Esophagus muscularis mucosa (tissue), 4 donors: ENCODE measurements at regions not wholly inside any gene's neighbourhood (a gene's known extent, or its start where the extent isn't known, plus 50 kb on each side); places are given as distances from the start of the nearest gene placed in this dataset.

Experiments
- DNase-seq: peaks from one replicate; pipeline ENCODE4 v3.0.0-alpha.2; 2017; ENCODE audit errors: extremely low spot score
- H3K27ac ChIP-seq, 4 donors: fragments of 200-600 bp; sonication (generic); replicated peaks in 1 of 4; 1 replicate in 3 of 4; 2 replicates in 1 of 4; pipeline ENCODE4 v1.5.1; 2016 to 2019; ENCODE audit warnings: mild to moderate bottlenecking in 1 of 4
- H3K27me3 ChIP-seq, 4 donors: fragments of 200-600 bp; sonication (generic); one replicate each; pipeline versions ENCODE4 v1.5.1 to v1.6.0; 2016 to 2019
- H3K36me3 ChIP-seq, 4 donors: fragments of 200-600 bp; sonication (generic); one replicate each; pipeline ENCODE4 v1.5.1; 2016 to 2019
- H3K4me1 ChIP-seq, 4 donors: fragments of 200-600 bp; sonication (generic); one replicate each; pipeline ENCODE4 v1.5.1; 2016 to 2019
- H3K4me3 ChIP-seq, 4 donors: fragments of 200-600 bp; sonication (generic); 1 replicate in 2 of 4; 2 replicates in 2 of 4; pipeline ENCODE4 v1.5.1; 2016 to 2019; ENCODE audit warnings: mild to moderate bottlenecking in 4 of 4, moderate library complexity in 1 of 4
- H3K9me3 ChIP-seq, 4 donors: fragments of 200-600 bp; sonication (generic); 1 replicate in 3 of 4; 2 replicates in 1 of 4; pipeline ENCODE4 v1.5.1; 2016 to 2019
- EP300 ChIP-seq: sonication (generic); formaldehyde crosslinking; IDR thresholded peaks from one replicate; pipeline ENCODE4 v1.6.1; 2017; ENCODE audit warnings: antibody characterized with exemption
- POLR2A ChIP-seq: fragments of 450-650 bp; IDR thresholded peaks from one replicate; pipeline ENCODE4 v1.6.1; 2017; ENCODE audit warnings: antibody characterized with exemption, moderate library complexity, mild to moderate bottlenecking, low read depth
- POLR2AphosphoS5 ChIP-seq, 2 donors: sonication (generic); formaldehyde crosslinking; IDR thresholded peaks; one replicate each; pipeline ENCODE4 v1.6.1; 2017; ENCODE audit warnings: antibody characterized with exemption in 2 of 2
- WGBS: methylation state at CpG from one replicate; pipeline ENCODE4 v1.1.5; 2018; 5-methylcytosine and 5-hydroxymethylcytosine counted together
- intact Hi-C: fragments of 100-400 bp; cut with DNase I; formaldehyde crosslinking; loops from one replicate; pipeline ENCODE4 v1.15.1; 2023
- TF ChIP-seq, protein P1 (sequence below), 3 experiments: fragments of 200-600 bp in 2 of 3; fragments of 450-650 bp in 1 of 3; sonication (generic) in 2 of 3; IDR thresholded peaks; one replicate each; pipeline ENCODE4 v1.5.1; 2017 to 2019; ENCODE audit warnings: antibody characterized with exemption in 3 of 3, mild to moderate bottlenecking in 2 of 3, moderate library complexity in 1 of 3

DNA sequence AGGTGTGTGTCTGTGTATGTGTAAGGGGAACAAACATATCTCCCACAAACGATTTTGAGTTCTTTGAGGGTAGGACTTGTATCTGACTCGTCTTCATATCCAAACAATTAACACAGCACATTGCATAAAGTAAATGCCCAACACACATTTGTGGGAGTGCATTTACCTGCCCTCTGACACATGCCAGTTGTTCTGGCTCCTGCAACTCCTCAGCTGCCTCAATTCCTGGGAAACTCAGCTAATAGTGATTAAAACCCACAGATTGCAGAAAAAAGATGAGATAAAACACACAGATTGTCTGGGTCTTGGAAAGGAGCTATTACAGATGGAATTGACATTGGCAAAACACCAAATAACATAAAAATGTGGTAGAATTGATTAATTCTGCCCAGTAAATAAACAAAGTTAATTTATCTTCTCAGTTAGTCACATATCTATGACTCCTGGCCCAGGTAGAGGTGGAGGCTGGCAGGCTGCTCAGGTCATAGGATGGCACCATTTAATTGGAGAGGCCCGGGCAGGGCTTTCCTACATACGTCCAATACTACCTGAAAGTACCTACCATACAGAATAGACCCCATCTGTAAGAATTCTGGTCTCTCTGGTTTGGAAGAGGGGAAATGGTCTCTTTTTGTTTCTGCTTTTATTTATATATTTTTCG lies 71.5 kb upstream of the IFNGR1 start:
- H3K36me3 ChIP-seq: no peaks in the 10 kb centered on the region
- H3K9me3 ChIP-seq: no peaks in the 10 kb centered on the region
- intact Hi-C loops: no loop called here
- no peak for TF ChIP-seq POLR2A
- TF ChIP-seq EP300: no peak
- TF ChIP-seq, protein P1, sequence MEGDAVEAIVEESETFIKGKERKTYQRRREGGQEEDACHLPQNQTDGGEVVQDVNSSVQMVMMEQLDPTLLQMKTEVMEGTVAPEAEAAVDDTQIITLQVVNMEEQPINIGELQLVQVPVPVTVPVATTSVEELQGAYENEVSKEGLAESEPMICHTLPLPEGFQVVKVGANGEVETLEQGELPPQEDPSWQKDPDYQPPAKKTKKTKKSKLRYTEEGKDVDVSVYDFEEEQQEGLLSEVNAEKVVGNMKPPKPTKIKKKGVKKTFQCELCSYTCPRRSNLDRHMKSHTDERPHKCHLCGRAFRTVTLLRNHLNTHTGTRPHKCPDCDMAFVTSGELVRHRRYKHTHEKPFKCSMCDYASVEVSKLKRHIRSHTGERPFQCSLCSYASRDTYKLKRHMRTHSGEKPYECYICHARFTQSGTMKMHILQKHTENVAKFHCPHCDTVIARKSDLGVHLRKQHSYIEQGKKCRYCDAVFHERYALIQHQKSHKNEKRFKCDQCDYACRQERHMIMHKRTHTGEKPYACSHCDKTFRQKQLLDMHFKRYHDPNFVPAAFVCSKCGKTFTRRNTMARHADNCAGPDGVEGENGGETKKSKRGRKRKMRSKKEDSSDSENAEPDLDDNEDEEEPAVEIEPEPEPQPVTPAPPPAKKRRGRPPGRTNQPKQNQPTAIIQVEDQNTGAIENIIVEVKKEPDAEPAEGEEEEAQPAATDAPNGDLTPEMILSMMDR (IDR thresholded peaks at IDR 0.05): no peak
- TF ChIP-seq POLR2AphosphoS5 (IDR thresholded peaks at IDR 0.05): no peak
- H3K27me3 ChIP-seq: peaks cover 0 to 4% (median 0%) of the 10 kb centered on the region in 4 donors
- WGBS: 67% methylated on average over 5 of the region's 5 CpGs
- no peaks in the 10 kb centered on the region for H3K4me1 ChIP-seq
- DNase-seq: no peak
- H3K4me3 ChIP-seq: no peak overlapping the region
- no peak overlapping the region for H3K27ac ChIP-seq

DNA sequence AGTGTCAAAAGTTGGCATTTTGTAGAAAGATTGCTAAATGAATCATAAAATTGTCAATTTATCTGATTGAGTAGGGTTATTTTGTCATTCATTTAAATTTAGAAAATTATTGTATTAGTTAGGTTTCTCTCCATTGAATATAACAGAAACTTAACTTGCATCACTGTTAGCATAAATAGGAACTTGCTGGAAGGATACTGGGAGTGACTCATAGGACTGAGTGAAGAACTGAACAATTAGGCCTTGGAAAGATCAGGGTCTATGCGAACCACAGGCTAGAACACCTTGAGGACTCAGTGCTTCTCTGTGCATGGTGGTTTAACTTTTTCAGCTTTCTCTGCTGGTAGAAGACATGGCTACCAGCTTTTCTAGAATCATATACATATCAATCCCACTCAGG lies 67.7 kb upstream of the IFNGR1 start:
- no peak for DNase-seq
- peaks cover 0 to 4% (median 0%) of the 10 kb centered on the region in 4 donors for H3K27me3 ChIP-seq
- intact Hi-C loops: no loop called here
- H3K27ac ChIP-seq: no peak overlapping the region
- peaks cover 0 to 4% (median 0%) of the 10 kb centered on the region in 4 donors for H3K4me1 ChIP-seq
- 93% methylated on average over 1 of the region's 1 CpG for WGBS
- no peaks in the 10 kb centered on the region for H3K9me3 ChIP-seq
- H3K36me3 ChIP-seq: no peaks in the 10 kb centered on the region
- no peak overlapping the region for H3K4me3 ChIP-seq
- TF ChIP-seq, protein P1 (IDR thresholded peaks at IDR 0.05): no peak
- TF ChIP-seq EP300 (no peak), POLR2AphosphoS5 (IDR thresholded peaks at IDR 0.05) (no peak), POLR2A (no peak)

DNA sequence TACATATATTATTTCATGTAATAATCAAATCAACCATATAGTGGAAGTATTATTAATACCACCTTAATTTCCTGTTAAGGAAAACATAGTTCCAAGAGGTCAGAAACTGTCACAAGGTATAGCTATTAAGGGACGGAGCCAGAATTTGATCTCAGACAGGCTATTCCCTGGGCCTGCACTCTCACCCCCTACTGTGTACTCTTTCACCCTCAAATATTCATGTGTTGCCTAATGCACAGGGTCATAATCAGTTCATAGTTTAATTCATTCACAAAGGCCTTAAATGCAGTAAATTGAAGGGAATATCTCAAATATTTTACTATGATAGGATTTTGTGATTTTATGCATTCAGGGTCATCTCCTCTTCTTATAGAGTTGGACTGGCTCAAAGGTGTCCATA lies 67.2 kb upstream of the IFNGR1 start:
- Histone ChIP-seq H3K4me1 (peaks cover 0 to 4% (median 0%) of the 10 kb centered on the region in 4 donors), H3K36me3 (no peaks in the 10 kb centered on the region), H3K27me3 (peaks cover 0 to 4% (median 0%) of the 10 kb centered on the region in 4 donors), H3K4me3 (no peak overlapping the region), H3K9me3 (no peaks in the 10 kb centered on the region), H3K27ac (no peak overlapping the region)
- TF ChIP-seq EP300: no peak
- TF ChIP-seq POLR2A: no peak
- no peak for TF ChIP-seq POLR2AphosphoS5 (IDR thresholded peaks at IDR 0.05)
- TF ChIP-seq, protein P1 (IDR thresholded peaks at IDR 0.05): no peak
- WGBS: 96% methylated on average over 1 of the region's 1 CpG
- intact Hi-C loops: no loop called here
- no peak for DNase-seq

DNA sequence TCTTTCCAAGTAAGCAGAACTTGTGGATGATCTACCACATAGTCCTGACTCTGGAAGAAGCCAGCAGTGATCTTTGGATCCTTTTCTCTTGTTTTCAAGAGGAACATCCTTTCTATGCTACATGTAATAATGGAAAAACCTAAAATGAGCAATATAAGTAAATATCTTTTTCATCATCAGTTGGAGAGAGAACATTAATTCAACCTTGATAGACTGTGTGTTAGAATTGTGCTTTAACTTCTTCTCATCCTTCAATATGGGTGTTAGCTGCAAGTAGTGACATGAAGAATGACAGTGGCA lies 65.6 kb upstream of the IFNGR1 start:
- no peak overlapping the region for H3K4me3 ChIP-seq
- peaks cover 0 to 4% (median 0%) of the 10 kb centered on the region in 4 donors for H3K4me1 ChIP-seq
- no peaks in the 10 kb centered on the region for H3K36me3 ChIP-seq
- DNase-seq: no peak
- no peak overlapping the region for H3K27ac ChIP-seq
- H3K27me3 ChIP-seq: peaks cover 0 to 4% (median 0%) of the 10 kb centered on the region in 4 donors
- intact Hi-C loops: no loop called here
- TF ChIP-seq POLR2A (no peak), POLR2AphosphoS5 (IDR thresholded peaks at IDR 0.05) (no peak), EP300 (no peak)
- TF ChIP-seq, protein P1 (IDR thresholded peaks at IDR 0.05): no peak
- no peaks in the 10 kb centered on the region for H3K9me3 ChIP-seq
